HG03558 (cell line): ENCODE measurements at regions not wholly inside any gene's neighbourhood (a gene's known extent, or its start where the extent isn't known, plus 50 kb on each side); places are given as distances from the start of the nearest gene placed in this dataset.

Source experiments
- ATAC-seq: cut with Tn5 transposase; IDR thresholded peaks from one replicate; pipeline ENCODE4 v1.9.1; 2021; ENCODE audit warnings: moderate number of reproducible peaks; ENCODE audit not compliant: unreplicated experiment; ENCODE audit errors: extremely low read depth

DNA sequence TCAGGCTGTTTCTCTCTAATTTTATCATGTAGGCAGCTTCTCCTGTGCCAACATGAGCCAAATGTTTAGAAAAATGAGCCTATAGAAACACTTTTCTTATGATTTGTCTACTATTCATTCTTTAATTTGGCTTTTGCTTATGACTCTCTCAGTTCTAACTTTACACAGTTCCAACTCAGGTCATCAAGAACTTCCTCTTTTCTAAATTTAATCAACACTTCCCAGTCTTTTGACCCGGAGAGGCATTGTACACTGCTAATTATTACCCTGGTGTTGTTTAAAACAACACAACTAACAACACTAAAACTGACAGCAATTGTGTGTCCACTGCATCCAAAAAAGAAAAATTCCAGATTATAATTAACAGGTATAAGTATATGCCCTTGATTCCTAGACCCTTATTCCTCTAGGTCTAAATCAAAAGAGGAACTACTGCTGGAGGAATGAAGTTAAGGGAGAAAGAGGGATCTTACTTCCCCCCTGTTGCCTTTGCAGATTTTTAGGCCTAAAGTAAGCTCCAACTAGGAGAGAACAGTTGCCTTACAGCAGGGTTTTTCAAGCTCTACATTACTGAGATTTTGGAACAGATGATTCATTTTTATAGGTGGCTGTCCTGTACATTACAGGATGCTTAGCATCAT, 332.2 kb upstream of the GOLIM4 start:
- no peak for ATAC-seq

DNA sequence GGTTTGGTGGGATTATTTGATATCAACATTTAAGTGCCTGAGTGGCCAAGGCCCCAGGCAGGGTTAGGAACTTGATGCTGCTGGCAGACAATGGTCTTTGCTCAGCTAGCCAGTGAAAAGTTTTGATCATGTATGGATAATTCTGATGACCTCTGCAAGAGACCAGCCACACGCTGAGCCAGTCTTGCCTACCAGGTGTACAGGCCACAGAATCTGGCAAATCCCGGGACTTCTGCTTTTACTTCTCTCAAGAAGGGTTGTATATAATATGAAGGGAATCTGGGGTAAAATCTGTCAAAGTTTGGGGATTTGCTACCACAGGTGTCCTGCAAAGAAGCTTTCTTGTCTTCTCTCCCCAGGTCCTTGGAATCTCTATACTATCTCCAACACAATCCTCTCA, 331.4 kb upstream of the GOLIM4 start:
- ATAC-seq = no peak

DNA sequence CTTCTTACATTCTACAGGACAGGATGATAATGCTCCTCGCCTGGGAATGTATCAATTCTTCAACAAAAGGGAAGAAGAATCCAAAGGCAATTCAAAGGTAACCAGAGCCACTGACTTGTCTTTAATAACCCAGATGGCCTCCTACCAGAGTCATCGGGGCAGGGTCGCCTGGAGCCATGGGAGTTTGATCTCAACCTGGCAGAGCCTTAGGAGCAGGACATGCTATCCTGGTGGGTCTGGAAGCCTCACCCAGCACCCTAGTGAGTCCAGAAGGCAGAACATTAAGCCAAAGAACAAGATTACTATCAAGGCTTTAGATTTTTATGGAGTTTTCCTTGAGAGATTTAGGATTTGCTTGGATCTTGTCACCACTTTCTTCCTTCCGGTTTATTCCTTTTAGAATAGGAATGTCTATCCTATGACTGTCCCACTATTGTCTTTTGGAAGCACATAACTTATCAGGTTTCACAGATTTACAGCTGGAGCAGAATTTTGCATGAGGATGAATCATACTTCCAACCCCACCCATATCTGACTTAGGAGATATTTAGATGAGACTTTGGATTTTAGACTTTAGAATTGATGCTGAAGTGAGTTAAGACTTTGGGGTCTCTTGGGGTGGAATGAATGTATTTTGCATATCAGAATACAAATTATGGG, 330.3 kb upstream of the GOLIM4 start:
- ATAC-seq = no peak

DNA sequence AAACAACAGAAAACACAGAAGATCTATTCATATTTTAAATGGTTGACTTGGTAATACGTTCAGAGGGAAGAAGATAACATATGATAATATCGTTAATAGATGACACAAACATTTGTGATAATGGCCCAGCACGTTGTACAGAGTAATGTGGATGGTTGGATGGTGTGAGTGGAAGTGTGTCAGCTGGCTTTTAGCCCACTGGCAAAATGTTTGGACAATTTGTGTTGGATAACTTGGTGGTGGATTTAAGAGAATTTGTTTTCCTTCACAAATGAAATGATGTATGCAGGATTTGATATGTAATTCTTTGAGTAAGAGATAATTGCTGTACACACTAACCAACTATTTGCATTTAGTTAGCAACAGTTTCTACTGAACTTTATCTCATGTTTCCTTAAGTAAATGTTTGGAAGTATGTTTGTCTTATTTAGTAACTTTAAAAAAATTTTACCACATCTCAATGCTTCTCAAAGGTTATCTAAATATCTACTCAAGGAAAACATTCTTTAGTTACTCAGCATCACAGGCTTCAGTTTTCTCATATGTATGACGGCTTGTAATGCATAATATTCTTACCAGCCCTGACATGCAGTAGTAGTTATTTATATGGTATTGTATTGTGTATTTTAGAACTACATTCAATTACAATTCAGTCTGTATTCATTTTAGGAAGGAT, 328.5 kb upstream of the GOLIM4 start:
- no peak for ATAC-seq

DNA sequence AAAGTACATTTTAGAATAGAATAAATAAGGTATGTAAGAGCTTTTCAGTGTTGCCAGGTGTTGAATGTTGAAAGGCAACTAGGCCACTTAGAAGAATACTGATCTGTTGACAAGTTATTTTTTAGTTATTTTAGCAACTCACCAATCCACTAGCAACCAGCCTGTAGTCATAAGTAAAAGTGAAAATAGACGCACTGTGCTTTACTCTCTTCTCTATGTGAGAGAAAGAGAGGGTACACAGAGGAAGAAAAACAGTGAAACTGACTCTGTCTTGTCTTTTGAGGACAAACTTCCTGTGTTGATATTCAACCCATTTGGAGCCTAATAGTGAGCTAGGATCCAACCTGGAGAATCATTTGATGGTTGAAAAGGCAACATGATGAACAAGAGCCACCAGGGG, 327.1 kb upstream of the GOLIM4 start:
- ATAC-seq = no peak

DNA sequence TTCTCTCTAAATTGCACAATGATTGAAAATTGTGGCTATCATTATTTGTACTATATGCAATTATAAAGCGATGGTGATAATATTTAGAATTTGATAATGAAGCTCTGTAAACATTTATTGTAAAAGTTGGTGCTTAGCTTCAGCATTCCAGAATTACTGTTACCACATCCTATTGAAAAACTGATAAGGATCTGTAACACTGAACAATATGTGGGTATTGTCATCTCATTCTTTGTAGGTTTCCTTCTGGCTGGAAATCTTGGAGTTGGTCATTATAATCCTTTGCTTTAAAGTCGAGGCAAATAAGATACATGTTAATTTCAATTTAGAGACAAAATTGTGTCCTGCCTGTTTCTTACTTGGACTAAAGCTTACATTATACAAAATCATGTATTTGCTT, 323.4 kb upstream of the GOLIM4 start:
- no peak for ATAC-seq

DNA sequence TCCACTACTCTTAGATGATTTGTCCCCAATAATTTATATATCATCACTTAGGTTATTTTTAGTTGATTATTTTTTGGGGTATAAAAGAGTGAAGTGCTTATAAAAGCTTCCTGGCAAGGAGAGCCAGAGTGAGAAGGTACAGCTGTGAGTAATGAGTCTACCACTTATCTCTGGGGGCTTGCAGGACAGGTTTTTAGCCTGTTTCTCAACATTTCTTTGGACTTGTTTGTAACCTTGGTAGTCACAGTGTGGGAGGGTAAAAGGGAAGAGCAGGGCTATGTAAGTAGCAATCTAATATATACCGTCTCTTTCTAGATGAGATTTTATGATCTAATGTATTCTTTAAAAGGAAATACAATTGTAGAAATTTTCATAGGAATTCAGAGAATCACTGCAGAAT, 321.3 kb upstream of the GOLIM4 start:
- no peak for ATAC-seq

DNA sequence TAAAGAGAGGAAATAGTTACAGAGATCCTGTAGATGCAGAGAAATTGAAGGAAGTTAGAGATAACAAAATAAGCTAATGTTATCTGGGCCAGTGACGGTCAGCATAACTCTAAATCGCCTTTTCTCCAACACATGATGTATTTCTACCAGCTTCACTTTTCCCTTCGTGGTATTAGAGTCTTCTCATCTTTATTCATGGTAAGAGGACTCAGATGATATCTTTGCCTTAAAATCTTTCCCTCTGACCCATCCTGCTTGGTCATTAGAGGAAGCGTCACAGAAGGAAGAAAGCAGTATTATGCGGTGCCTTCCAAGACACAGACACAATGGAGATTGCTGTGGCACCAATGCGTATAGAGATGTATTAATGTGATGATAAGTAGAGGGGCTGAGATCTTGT, 320.7 kb upstream of the GOLIM4 start:
- ATAC-seq = no peak

DNA sequence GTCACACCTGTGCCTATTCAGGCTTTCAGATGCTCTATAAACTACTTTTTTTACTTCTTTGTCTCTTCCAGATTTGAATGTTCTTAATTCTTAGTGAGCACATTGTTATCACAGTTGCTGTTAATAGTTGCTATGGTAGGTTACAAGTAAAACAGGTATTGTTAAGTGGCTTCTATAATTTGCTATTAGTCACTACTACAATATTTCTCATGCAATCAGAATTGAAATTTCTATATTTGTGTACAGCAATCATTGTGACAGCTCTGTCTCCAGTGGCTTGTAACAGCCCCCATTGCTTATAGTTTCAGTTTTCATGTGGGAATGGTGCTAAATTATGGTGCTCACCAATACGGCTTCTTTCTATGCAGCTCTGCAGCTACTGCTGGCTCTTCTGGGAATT, 318.4 kb upstream of the GOLIM4 start:
- no peak for ATAC-seq

DNA sequence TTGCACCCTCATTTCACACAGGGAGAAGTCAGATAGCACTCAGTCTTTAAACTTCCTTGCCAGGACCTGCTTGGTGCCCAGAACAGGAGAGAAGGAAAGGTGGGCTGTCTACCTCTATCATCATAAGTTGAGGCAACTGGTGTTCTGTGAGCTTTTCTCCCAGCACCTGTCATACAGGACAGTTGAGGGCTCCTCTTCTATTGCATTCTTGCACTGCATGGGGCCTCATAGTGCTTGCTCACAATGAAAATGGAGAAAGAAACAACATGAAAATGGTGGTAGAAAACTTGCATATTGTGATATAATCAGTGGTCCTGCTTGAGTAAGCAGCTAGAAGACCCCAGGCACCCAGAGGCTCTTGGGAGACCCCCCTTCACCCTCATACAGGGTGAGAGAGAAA, 311.7 kb upstream of the GOLIM4 start:
- no peak for ATAC-seq

DNA sequence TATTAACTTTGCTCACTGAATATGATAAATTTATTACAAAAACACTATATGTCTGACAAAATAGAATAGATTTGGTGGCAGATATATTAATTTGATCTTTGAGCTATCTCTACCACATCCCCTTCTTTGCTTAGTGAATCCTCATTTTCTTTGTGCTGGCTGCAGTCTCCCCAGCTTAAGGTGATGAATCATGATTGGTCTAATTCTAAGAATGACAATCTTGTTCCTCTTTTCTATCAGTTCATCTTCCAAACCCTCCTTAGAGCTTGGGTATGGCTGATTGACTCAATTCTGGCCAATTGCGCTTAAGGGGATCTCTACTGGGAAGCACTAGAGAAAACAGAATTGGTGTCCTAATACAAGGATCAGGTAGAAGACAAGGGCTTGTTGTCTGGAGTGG, 309.6 kb upstream of the GOLIM4 start:
- no peak for ATAC-seq

DNA sequence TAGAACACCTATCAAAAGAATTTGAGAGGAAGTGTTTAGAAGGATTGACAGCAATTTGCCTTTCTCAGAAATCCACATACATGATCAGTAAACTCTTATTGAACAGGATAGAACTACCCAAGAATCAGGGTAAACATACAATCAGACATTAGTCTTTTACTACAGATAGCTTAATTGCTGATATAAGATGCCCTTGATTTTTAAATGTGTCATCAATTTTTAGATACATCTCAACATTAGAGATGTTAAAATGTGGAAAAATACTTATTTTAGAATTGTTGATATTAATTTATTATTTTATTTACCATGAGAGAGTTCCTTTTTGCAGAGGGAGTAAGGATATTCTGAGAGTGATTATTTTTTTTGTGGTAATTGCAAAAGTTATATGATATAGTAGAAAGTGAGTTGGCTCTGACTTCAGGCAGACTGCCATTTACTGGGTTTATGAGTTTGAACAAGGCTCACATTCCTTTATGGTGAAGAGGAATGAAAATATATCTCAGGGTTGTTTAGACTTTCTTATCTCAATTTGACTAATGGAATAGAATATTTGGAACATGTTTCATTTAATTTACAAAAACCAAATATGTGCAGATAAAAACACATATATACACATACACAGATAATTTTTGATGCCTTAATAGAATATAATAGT, 302.8 kb upstream of the GOLIM4 start:
- no peak for ATAC-seq

DNA sequence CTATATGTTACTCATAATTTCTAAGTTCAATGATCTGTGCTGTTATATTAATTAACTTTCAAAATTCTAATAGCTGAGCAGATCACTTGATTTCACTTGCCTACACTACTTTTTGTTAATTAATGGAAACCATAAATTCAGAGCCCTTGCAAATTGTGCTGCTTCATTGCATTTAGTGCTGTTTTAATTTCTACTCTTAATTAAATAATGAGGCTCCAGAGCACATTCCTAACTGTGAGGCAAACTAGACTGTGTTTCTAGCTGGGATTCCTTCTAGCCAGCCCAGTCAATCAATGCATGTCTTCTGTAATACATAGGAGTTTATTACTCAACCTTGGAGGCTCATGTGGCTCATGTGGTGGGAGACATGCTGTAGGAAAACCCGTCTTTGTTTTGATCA, 301.1 kb upstream of the GOLIM4 start:
- no peak for ATAC-seq

DNA sequence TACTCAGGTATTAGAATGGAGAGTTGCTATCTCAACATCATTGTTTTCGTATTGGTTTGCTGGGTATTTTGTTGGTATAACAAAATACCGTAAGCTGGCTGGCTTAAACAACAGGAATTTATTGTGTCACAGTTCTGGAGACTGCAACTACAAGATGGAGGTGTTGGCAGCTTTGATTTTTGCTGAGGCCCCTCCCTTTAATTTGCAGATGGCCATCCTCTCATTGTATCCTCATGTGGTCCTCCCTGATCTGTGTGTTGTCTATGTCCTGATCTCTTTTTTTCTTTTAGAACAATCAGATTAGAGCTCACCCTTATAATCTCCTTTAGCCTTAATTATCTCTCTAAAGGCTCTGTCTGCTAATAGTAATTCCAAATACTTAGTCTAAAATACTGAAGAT, 299.8 kb upstream of the GOLIM4 start:
- ATAC-seq = no peak

DNA sequence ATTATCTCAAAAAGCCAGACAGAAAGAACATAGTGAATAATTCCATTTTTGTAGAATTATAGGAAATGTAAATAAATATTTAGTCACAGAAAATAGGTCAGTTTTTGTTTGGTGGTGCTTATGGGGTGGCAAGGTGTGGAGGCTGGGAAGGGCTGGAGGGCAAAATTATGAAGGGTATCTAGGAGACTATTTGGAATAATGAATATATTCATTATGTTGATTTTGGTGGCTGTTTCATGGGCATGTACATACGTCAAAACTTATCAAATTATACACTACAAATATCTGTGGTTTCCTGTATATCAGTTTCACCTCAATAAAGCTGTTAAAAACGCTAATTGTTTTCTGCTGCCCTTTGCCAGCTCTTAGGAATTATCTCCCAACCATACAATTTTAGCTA, 298.7 kb upstream of the GOLIM4 start:
- ATAC-seq = no peak

DNA sequence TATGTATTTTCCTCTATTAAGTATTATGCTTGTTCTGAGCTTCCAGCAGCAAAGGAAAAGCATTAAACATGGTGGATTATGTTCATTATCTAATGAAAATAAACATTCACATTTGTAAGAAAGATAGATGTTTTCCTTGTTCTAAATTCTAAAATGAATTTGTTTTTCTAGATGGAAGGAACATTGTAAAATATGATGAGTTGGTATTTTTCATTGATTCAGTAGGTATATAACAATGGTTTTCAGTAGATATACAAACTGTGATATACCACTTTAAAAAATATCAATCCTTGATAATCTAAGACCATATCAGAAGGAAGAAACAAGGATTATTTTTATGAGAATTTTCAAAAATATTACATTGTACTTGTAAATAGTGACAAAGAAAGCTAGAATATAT, 290.6 kb upstream of the GOLIM4 start:
- ATAC-seq = no peak

DNA sequence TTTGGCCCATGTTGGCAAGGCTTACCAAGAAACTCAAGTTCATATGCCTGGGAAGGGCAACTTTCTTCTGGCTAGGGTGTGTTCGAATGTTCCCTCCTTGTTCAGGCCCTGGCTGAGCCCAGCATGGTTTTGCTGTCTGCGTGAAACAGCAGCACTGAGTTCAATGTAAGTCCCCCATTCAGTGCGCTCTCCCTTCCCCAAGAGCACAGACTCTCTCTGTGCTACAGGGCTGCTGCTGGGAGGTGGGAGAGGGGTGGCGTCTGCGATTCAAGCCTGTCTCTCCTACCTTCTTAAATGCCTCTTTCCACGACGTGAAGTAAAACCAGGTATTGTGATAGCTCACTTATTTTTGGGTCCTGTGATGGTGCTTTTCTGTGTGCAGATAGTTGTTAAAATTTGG, 289.3 kb upstream of the GOLIM4 start:
- ATAC-seq = no peak

DNA sequence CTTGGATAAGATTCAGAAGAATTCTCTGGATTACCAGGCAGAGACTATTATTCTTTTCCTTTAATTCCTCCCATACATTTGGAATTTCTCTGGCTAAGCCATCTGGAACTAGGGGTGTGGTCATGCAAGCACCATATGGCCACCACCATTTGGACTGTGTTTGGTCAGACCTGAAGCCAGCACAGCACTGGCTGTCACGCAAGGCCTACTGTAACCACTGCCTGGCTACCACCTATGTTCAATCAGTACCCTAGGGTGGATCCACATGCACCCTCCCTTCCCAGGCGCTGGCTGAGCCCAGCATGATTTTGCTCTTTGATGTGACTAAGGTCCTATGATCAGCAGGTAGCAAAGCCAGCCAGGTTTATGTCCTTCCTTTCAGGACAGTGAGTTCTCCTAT, 287.8 kb upstream of the GOLIM4 start:
- no peak for ATAC-seq

DNA sequence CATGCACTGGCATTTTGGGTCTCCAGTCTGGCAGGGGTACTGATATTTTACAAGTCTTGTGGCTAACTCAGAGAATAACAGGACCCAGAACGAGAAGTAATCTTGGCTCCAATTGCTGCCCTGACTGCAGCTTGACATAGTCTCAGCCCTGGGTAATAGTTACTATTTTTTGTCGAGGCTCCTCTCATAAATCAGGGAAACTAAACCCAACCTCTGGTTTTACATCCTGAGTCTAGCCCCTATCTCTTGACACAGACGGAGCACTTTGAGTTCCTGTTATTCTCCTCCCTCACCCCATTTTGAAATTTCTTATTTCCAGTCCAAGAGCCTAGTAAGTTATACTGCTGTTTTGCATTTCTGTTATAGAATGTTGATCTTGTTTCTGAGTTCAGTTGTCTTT, 276.1 kb upstream of the GOLIM4 start:
- ATAC-seq = no peak

DNA sequence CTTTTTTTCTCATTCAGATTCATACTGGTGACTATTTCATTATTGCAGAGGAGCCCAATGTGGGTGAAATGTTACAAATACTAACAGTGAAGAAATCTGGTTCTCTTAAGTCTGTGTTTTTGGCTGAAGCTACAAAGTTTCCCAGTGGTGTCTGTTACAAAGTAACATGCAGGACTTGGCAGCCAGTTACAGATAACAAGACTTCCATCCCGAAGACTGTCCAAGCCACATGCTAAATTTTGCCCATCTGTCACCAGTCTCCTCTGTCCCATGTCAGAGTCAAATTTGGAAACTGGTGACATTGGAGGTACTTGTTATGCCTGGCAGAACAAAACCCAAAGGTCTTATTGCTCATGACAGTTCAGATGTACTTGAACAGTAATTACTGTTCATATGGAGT, 269.2 kb upstream of the GOLIM4 start:
- ATAC-seq = no peak

DNA sequence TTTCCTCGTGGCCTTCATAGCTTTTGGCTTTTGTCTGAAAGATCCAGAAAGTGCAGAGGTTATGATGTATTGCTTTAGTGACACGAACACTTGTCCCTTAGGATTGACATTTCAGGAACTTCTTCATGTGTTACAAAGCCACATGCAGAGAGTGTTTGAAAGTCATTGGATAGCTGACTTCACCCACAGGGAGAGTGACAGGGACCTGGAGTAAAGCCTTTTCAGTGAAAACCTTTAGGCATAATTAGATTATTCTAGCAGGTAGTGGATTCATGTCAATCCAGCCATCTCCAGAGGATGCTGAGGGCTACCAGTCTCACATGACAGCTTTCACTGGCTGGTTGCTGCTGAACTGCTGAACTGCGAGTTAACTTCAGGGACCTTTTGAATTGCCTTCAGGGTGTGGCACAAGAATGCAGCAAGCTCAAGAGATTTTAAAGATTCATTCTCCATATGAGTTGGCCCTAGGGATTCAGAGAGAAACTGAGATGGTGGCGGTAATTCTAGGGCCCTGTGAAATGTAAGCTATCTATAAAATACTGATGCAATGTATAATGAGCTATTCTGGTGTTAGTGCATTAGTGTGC, 267.0 kb upstream of the GOLIM4 start:
- no peak for ATAC-seq
